ENCODE measurements at regions not wholly inside any gene's neighbourhood (a gene's known extent, or its start where the extent isn't known, plus 50 kb on each side); places are given as distances from the start of the nearest gene placed in this dataset.

GRCh38 chr9:20212806-20213205 lies 409.5 kb downstream of the MLLT3 start:
- Histone ChIP-seq H3K4me3 (no peak overlapping the region), H3K27ac (no peak overlapping the region), H3K36me3 (no peaks in the 10 kb centered on the region), H3K27me3 (no peaks in the 10 kb centered on the region), H3K4me1 (no peaks in the 10 kb centered on the region), H3K9me3 (no peaks in the 10 kb centered on the region)
- intact Hi-C loops (cut with DNase I; ENCODE audit: low total_unique reads): no loop called here
- no peak for DNase-seq
- 76 to 89% (median 80%) methylated on average over 3 of the region's 3 CpGs for WGBS, 5 donors
- TF ChIP-seq POLR2AphosphoS5 (IDR thresholded peaks at IDR 0.05) (no peak), POLR2A (IDR thresholded peaks at IDR 0.05) (no peak), EP300 (IDR thresholded peaks at IDR 0.05) (no peak)
- TF ChIP-seq, protein P1, sequence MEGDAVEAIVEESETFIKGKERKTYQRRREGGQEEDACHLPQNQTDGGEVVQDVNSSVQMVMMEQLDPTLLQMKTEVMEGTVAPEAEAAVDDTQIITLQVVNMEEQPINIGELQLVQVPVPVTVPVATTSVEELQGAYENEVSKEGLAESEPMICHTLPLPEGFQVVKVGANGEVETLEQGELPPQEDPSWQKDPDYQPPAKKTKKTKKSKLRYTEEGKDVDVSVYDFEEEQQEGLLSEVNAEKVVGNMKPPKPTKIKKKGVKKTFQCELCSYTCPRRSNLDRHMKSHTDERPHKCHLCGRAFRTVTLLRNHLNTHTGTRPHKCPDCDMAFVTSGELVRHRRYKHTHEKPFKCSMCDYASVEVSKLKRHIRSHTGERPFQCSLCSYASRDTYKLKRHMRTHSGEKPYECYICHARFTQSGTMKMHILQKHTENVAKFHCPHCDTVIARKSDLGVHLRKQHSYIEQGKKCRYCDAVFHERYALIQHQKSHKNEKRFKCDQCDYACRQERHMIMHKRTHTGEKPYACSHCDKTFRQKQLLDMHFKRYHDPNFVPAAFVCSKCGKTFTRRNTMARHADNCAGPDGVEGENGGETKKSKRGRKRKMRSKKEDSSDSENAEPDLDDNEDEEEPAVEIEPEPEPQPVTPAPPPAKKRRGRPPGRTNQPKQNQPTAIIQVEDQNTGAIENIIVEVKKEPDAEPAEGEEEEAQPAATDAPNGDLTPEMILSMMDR (IDR thresholded peaks at IDR 0.05): no peak

DNA sequence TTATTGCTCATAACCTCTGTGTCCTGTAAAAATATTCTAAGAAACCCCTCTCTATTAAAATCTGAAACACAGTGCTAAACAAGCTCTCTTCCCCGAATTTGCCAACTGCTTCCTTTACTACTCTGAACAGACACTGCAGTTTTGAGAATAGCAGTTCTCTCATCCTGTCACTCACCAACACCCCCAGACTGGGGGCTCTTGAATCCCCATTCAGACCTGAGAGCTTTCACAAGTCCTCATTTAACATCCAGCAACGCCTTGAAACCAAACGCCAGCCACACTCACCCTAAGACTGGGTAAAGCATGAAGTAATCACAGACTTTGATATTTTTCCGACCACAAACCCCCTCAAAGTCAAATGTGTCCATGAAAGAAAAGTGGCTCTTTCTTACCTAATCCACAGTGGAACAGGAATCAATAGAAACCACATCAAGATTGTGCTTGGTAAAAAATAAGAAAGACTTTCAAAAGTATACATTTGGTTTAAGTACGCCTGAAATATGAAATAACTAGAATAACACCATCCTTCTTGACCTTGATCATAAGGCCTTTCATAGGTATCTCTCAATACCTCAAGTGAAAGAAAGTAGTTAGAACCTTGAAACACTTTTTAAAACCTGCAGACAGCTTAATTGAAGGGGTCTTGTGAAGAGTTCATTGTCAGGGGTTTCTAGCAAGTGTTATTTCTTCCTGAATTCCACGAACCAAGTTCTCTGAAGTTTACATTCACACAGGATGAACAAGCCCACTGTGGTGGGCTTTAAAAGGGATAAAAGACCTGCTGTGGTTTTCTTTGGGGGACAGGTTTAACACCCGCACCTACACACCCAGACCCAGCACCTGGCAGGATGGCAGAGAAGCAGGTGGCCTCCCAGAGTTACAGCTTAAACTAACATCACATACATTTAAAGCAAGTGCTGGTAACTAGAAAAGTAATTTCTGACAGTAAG lies 412.6 kb downstream of the MLLT3 start:
- intact Hi-C loops (cut with DNase I; ENCODE audit: low total_unique reads): no loop called here
- TF ChIP-seq EP300 (IDR thresholded peaks at IDR 0.05): no peak
- TF ChIP-seq, protein P1 (IDR thresholded peaks at IDR 0.05): no peak
- no peak for TF ChIP-seq POLR2AphosphoS5 (IDR thresholded peaks at IDR 0.05)
- TF ChIP-seq POLR2A (IDR thresholded peaks at IDR 0.05): no peak
- Histone ChIP-seq H3K4me3 (no peak overlapping the region), H3K9me3 (no peaks in the 10 kb centered on the region), H3K36me3 (no peaks in the 10 kb centered on the region), H3K27ac (no peak overlapping the region), H3K27me3 (no peaks in the 10 kb centered on the region), H3K4me1 (no peaks in the 10 kb centered on the region)
- 53 to 71% (median 61%) methylated on average over 7 of the region's 7 CpGs for WGBS, 5 donors
- peak in 1 of 2 donors; percentile 39 for DNase-seq

- H3K27me3 ChIP-seq: no peaks in the 10 kb centered on the region
- H3K9me3 ChIP-seq: no peaks in the 10 kb centered on the region
- no peak overlapping the region for H3K4me3 ChIP-seq
- 80 to 100% (median 93%) methylated on average over 1 of the region's 1 CpG for WGBS, 5 donors
- no peak for DNase-seq
- H3K27ac ChIP-seq: no peak overlapping the region
- no peaks in the 10 kb centered on the region for H3K36me3 ChIP-seq
- no peak for TF ChIP-seq POLR2AphosphoS5 (IDR thresholded peaks at IDR 0.05)
- TF ChIP-seq, protein P1 (IDR thresholded peaks at IDR 0.05): no peak
- no peak for TF ChIP-seq EP300 (IDR thresholded peaks at IDR 0.05)
- no peak for TF ChIP-seq POLR2A (IDR thresholded peaks at IDR 0.05)
- intact Hi-C loops (cut with DNase I; ENCODE audit: low total_unique reads): no loop called here
- no peaks in the 10 kb centered on the region for H3K4me1 ChIP-seq
Measured at GRCh38 chr9:20208961-20209371, 413.3 kb downstream of the MLLT3 start.

DNA sequence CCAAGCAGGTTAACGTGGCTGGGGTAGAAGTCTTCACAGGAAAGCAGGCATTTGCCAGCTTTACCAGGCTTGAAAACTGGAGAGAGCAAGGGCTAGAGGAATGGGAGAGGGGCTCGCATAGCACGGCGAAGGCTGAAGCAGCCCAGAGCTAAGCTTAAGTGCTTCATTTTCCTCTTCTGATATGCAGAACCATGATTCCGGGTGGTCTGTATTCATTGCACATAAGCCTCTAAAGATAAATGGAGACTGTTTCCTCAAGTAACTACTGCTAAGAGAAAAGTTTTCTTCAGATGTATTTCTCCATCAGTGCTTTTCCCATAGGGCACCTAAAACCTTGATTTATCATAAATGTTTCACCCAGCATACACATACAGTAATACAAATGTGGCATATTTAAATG lies 414.1 kb downstream of the MLLT3 start:
- Histone ChIP-seq H3K9me3 (no peaks in the 10 kb centered on the region), H3K36me3 (no peaks in the 10 kb centered on the region), H3K4me3 (no peak overlapping the region), H3K27ac (no peak overlapping the region), H3K27me3 (no peaks in the 10 kb centered on the region), H3K4me1 (no peaks in the 10 kb centered on the region)
- WGBS, 5 donors: 78 to 87% (median 84%) methylated on average over 5 of the region's 5 CpGs
- TF ChIP-seq EP300 (IDR thresholded peaks at IDR 0.05): no peak
- no peak for TF ChIP-seq POLR2AphosphoS5 (IDR thresholded peaks at IDR 0.05)
- no peak for TF ChIP-seq POLR2A (IDR thresholded peaks at IDR 0.05)
- TF ChIP-seq, protein P1 (IDR thresholded peaks at IDR 0.05): no peak
- intact Hi-C loops (cut with DNase I; ENCODE audit: low total_unique reads): no loop called here
- DNase-seq: no peak

All from stomach (tissue), 8 donors.